Transverse colon (tissue), 4 donors: ENCODE measurements at regions not wholly inside any gene's neighbourhood (a gene's known extent, or its start where the extent isn't known, plus 50 kb on each side); places are given as distances from the start of the nearest gene placed in this dataset.

Experiments
- DNase-seq: peaks from one replicate; pipeline ENCODE4 v3.0.0-alpha.2; 2019
- H3K27ac ChIP-seq, 4 donors: fragments of 200-600 bp; sonication (generic); 2 replicates each; pipeline ENCODE4 v1.5.1; 2016 to 2018; ENCODE audit warnings: inconsistent platforms in 4 of 4
- H3K27me3 ChIP-seq: fragments of 200-600 bp; sonication (generic); 2 replicates; pipeline ENCODE4 v1.5.1; 2017; ENCODE audit warnings: inconsistent platforms
- H3K36me3 ChIP-seq, 4 donors: fragments of 200-600 bp; sonication (generic); 2 replicates each; pipeline ENCODE4 v1.5.1; 2017 to 2019; ENCODE audit warnings: inconsistent platforms in 4 of 4
- H3K4me1 ChIP-seq, 4 donors: fragments of 200-600 bp; sonication (generic); 2 replicates each; pipeline ENCODE4 v1.5.1; 2017 to 2020; ENCODE audit warnings: inconsistent platforms in 4 of 4
- H3K4me3 ChIP-seq, 4 donors: fragments of 200-600 bp; sonication (generic); 1 replicate in 1 of 4; 2 replicates in 3 of 4; pipeline versions ENCODE4 v1.5.1 to v1.6.1; 2017 to 2019; ENCODE audit warnings: inconsistent platforms in 4 of 4
- H3K9me3 ChIP-seq, 2 donors: fragments of 200-600 bp; sonication (generic); 2 replicates each; pipeline ENCODE4 v1.5.1; 2017 to 2019; ENCODE audit warnings: inconsistent platforms in 2 of 2
- EP300 ChIP-seq: sonication (generic); formaldehyde crosslinking; IDR thresholded peaks from one replicate; pipeline ENCODE4 v1.6.1; 2017; ENCODE audit warnings: antibody characterized with exemption, low read depth
- POLR2A ChIP-seq: fragments of 450-650 bp; IDR thresholded peaks from one replicate; pipeline ENCODE4 v1.6.1; 2016; ENCODE audit warnings: antibody characterized with exemption, mild to moderate bottlenecking, moderate library complexity
- POLR2AphosphoS5 ChIP-seq, 3 donors: sonication (generic); formaldehyde crosslinking; IDR thresholded peaks; one replicate each; pipeline ENCODE4 v1.6.1; 2016; ENCODE audit warnings: antibody characterized with exemption in 3 of 3
- WGBS, 2 donors: methylation state at CpG; one replicate each; pipeline ENCODE4 v1.1.5; 2018; ENCODE audit warnings: low coverage in 1 of 2; 5-methylcytosine and 5-hydroxymethylcytosine counted together
- in situ Hi-C, 4 donors: fragments of 200-750 bp; cut with MboI; loops; one replicate each; pipeline versions ENCODE4 v1.15.0 to v1.15.1; 2017; ENCODE audit warnings: low sequenced_read_pairs in 3 of 4, low pct_ligation_motif_present in 1 of 4, low pct_unique_long_range_greater_than_20kb in 1 of 4
- intact Hi-C: fragments of 100-400 bp; cut with DNase I; formaldehyde crosslinking; loops from one replicate; pipeline ENCODE4 v1.15.1; 2023; ENCODE audit warnings: low total_unique reads
- TF ChIP-seq, protein P1 (sequence below), 5 experiments: fragments of 200-600 bp in 3 of 5; fragments of 450-650 bp in 2 of 5; sonication (generic) in 3 of 5; IDR thresholded peaks; 1 replicate in 2 of 5; 2 replicates in 3 of 5; pipeline ENCODE4 v1.5.1; 2016 to 2017; ENCODE audit warnings: antibody characterized with exemption in 5 of 5, inconsistent platforms in 3 of 5, mild to moderate bottlenecking in 2 of 5, moderate library complexity in 1 of 5

DNA sequence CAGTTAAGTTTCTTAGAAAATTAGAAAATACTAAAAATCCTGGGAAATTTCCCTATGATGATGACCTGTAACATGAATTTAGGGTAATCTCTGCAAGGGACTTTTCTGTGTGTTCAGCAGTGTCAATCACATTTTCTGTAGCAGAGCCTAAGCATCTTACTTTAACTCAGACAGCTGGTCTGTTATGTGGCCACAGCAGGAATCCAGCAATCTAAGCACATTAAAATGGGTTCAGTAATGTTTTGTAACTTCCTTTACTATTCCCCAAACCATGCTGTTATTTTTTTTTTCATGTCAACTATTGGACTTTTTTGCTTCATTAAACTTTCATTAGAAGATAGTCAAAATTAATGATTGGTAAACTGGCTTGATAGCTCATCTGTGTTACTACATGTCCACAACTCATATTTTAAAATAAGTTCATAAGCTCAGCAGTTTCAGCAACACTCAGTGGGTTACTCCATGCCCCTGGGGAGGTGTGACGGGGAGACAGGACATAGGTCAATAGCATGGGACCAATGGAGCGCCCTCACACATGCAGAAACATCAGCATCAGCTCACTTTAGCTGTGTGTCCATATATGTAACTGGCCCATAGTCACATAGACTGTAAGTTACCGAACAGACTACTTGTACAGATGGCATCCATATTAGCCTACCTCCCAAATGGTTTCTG, 168.0 kb upstream of the PACRGL start:
- no peaks in the 10 kb centered on the region for H3K36me3 ChIP-seq
- no peak overlapping the region for H3K27ac ChIP-seq
- H3K4me3 ChIP-seq = no peak overlapping the region
- H3K9me3 ChIP-seq = no peaks in the 10 kb centered on the region
- no peaks in the 10 kb centered on the region for H3K4me1 ChIP-seq
- in situ Hi-C loops = no loop called here
- TF ChIP-seq POLR2A (no peak), EP300 (no peak), POLR2AphosphoS5 (IDR thresholded peaks at IDR 0.05) (no peak)
- TF ChIP-seq, protein P1, sequence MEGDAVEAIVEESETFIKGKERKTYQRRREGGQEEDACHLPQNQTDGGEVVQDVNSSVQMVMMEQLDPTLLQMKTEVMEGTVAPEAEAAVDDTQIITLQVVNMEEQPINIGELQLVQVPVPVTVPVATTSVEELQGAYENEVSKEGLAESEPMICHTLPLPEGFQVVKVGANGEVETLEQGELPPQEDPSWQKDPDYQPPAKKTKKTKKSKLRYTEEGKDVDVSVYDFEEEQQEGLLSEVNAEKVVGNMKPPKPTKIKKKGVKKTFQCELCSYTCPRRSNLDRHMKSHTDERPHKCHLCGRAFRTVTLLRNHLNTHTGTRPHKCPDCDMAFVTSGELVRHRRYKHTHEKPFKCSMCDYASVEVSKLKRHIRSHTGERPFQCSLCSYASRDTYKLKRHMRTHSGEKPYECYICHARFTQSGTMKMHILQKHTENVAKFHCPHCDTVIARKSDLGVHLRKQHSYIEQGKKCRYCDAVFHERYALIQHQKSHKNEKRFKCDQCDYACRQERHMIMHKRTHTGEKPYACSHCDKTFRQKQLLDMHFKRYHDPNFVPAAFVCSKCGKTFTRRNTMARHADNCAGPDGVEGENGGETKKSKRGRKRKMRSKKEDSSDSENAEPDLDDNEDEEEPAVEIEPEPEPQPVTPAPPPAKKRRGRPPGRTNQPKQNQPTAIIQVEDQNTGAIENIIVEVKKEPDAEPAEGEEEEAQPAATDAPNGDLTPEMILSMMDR (IDR thresholded peaks at IDR 0.05) = no peak
- no peaks in the 10 kb centered on the region for H3K27me3 ChIP-seq
- intact Hi-C loops = no loop called here
- 82 to 83% methylated on average over 1 to 3 of the region's 3 CpGs for WGBS, 2 donors
- DNase-seq = no peak

DNA sequence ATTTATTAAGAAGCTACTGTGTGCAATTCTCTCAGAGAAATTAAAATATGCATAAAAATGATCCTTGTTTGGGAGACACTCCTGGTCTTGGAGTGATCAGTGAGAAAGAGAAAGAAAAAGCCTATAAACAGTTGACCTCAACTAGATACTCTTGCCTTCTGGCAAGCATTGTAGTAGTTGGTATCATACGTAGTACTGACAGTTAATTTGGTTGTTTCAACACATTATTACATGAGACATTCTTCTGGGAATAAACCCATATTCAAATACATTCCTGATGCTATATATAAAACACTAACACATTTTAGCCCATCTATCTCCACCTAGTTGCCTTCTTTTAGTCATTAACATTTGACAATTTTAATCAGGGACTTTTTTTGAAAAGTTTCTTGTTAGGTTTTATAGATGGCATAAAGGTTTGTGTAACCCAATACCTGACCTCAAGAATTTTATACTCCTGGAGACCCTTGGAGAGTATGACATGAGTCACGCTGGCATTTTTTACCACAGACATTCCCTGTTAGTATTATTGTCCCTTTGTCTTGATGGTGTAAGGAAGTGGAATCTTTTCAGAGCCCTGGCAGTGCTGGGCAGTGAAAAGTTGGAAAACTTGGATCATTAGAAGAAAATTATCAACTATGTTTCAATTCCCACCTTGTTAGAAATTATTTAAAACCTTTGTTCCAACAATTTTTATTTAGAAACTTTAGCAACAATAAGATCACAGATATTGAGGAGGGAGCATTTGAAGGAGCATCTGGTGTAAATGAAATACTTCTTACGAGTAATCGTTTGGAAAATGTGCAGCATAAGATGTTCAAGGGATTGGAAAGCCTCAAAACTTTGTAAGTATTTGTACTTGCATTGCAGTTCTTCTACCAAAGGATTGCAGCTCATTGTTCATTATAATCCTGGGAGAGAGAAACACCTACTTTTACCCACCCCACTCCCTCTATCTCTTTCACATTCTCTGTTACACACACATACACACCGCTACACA, 167.1 kb upstream of the PACRGL start:
- H3K4me1 ChIP-seq = no peaks in the 10 kb centered on the region
- intact Hi-C loops (no loop called here), in situ Hi-C loops (no loop called here)
- no peaks in the 10 kb centered on the region for H3K9me3 ChIP-seq
- no peaks in the 10 kb centered on the region for H3K27me3 ChIP-seq
- WGBS, 2 donors = 90% methylated on average over 5 of the region's 5 CpGs
- no peaks in the 10 kb centered on the region for H3K36me3 ChIP-seq
- no peak for DNase-seq
- H3K27ac ChIP-seq = no peak overlapping the region
- no peak for TF ChIP-seq POLR2A
- no peak for TF ChIP-seq POLR2AphosphoS5 (IDR thresholded peaks at IDR 0.05)
- TF ChIP-seq, protein P1 (IDR thresholded peaks at IDR 0.05) = no peak
- TF ChIP-seq EP300 = no peak
- H3K4me3 ChIP-seq = no peak overlapping the region

DNA sequence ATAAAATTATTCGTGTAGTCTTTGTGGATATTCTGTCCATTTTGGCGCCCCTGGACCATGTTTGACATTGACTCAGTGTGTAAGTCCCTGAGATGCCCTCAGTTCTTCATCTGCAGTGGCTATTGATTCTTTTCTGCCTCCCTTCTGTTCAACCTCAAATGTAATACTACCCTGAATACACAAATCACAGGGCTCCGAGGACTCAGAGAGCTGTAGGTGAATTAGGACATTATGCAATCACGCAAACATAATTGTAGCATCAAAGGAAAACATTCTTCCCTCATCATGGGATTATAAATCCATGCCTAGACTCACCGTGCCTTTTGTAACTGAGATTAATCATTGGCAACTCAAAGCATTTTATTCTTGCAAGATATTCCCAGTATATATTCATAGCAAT, 161.4 kb upstream of the PACRGL start:
- WGBS, 2 donors = 50 to 55% methylated on average over 5 of the region's 5 CpGs
- H3K27ac ChIP-seq = no peak overlapping the region
- no peak for DNase-seq
- no peaks in the 10 kb centered on the region for H3K9me3 ChIP-seq
- no peaks in the 10 kb centered on the region for H3K27me3 ChIP-seq
- no peaks in the 10 kb centered on the region for H3K36me3 ChIP-seq
- in situ Hi-C loops (no loop called here), intact Hi-C loops (no loop called here)
- H3K4me3 ChIP-seq = no peak overlapping the region
- no peak for TF ChIP-seq POLR2A
- TF ChIP-seq, protein P1 (IDR thresholded peaks at IDR 0.05) = no peak
- no peak for TF ChIP-seq POLR2AphosphoS5 (IDR thresholded peaks at IDR 0.05)
- TF ChIP-seq EP300 = no peak
- no peaks in the 10 kb centered on the region for H3K4me1 ChIP-seq

DNA sequence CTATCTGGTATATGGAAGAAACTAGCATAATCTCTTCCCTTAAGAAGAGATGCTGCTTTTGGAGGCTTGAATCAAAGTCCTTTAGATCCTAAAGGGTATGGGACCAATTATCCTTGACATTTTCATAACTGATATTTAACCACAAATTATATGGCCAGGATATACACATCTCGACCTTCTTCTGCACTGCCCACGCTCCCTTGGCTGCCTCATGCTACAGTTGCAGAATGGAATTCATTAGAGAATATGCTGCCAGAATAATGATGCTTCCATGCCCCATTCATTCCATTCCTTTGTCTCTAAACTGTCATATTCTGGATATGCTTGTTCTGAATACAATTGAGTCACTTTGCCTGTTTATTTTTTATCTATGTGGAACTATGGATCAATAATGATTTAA, 157.1 kb upstream of the PACRGL start:
- no peaks in the 10 kb centered on the region for H3K9me3 ChIP-seq
- in situ Hi-C loops (loop anchor here (10.0 kb wide), 1 partner anchor 118 kb away; no protein-coding TSS in a partner anchor), intact Hi-C loops (no loop called here)
- no peaks in the 10 kb centered on the region for H3K27me3 ChIP-seq
- H3K27ac ChIP-seq = no peak overlapping the region
- H3K4me3 ChIP-seq = no peak overlapping the region
- WGBS, 2 donors = 54 to 80% methylated on average over 1 to 2 of the region's 2 CpGs
- H3K36me3 ChIP-seq = no peaks in the 10 kb centered on the region
- no peaks in the 10 kb centered on the region for H3K4me1 ChIP-seq
- DNase-seq = no peak
- TF ChIP-seq POLR2AphosphoS5 (IDR thresholded peaks at IDR 0.05) (no peak), EP300 (no peak), POLR2A (no peak)
- TF ChIP-seq, protein P1 (IDR thresholded peaks at IDR 0.05) = no peak
